ENCODE measurements at regions not wholly inside any gene's neighbourhood (a gene's known extent, or its start where the extent isn't known, plus 50 kb on each side); places are given as distances from the start of the nearest gene placed in this dataset.

- in situ Hi-C loops (cut with HindIII; ENCODE audit: low sequenced_read_pairs), result no loop called here
These were observed 428.6 kb downstream of the KCNH5 start for GRCh38 chr14:62616668-62617067.

DNA sequence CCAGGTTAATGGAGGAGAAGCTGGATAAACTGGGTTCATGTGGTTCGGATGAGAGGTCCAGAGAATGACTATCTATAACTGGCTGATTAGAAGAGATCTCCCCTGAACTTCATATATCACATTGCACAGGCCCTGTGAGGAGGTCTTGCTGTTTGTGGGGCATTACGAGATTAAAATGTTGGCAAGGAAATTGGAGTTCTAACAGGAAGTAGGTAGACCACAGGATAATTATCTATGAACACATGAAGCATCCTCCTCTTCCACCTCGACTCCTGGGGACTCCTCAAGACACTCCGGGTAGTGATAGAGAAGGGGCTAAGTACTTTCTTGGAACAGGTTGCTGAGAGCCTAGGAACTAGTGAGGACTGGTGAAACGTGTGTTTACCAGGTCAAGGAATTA, 418.8 kb downstream of the KCNH5 start:
- in situ Hi-C loops (cut with HindIII; ENCODE audit: low sequenced_read_pairs), result no loop called here

DNA sequence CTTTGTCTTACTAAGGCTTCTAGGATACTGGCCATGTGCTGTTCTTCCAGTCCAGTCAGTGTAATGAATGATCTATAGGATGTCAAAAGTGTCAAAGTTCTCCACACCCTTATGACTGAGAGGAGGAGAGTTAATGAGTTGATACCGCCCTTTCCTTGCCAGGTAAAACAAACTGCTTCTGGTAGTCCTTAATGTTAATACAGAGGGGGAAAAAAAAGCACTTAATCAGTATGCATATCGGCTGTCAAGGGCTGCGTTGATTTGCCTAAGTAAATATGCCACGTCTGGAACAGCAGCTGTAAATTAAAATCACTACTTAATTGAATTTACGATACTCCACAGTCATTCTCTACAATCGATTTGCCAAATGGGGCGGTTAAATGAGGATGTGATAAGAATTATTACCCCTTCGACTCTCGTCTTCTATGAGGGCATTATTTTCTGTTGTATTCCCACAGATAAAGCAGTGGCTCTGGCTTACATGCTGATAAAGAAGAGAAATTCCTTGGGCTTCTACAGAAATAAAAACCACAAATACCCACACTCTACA, 416.0 kb downstream of the KCNH5 start:
- in situ Hi-C loops (cut with HindIII; ENCODE audit: low sequenced_read_pairs), result no loop called here

- in situ Hi-C loops (cut with HindIII; ENCODE audit: low sequenced_read_pairs), result no loop called here
These were observed 414.1 kb downstream of the KCNH5 start for GRCh38 chr14:62631176-62631575.

- in situ Hi-C loops (cut with HindIII; ENCODE audit: low sequenced_read_pairs), result no loop called here
These were observed 412.5 kb downstream of the KCNH5 start for GRCh38 chr14:62632771-62633170.

DNA sequence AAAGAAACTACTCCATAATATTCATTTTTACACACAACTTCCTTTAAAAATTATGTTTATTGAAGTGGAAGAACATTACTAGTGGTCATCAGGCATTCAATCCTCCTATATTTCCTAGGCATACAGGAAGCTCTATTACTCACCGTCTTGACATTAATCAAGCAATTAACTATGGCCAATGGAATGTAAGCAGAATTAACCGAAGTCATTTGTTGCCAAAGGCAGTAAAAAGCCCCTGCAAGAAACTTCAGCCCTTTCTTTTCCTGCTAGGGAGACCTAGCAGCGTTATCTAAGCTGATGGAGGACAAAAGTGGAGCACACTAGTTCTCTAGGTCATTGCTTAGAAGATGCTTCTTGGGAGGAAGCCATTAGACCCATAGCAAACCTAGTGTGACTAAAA, 399.6 kb downstream of the KCNH5 start:
- in situ Hi-C loops (cut with HindIII; ENCODE audit: low sequenced_read_pairs), result no loop called here
